GM12873 (cell line): ENCODE measurements at regions not wholly inside any gene's neighbourhood (a gene's known extent, or its start where the extent isn't known, plus 50 kb on each side); places are given as distances from the start of the nearest gene placed in this dataset.

Experiments used
- CTCF ChIP-seq: IDR thresholded peaks from 2 replicates; pipeline ENCODE4 v1.5.1; 2012; ENCODE audit warnings: low read depth, mild to moderate bottlenecking, moderate library complexity, low read length, control low read depth; ENCODE audit not compliant: insufficient read depth; ENCODE audit errors: missing control alignments

- TF ChIP-seq CTCF = no peak
Measured at GRCh38 chr7:118312966-118313365, 88.5 kb downstream of the ANKRD7 start.

GRCh38 chr7:118324790-118325449 lies 100.4 kb downstream of the ANKRD7 start:
- no peak for TF ChIP-seq CTCF

DNA sequence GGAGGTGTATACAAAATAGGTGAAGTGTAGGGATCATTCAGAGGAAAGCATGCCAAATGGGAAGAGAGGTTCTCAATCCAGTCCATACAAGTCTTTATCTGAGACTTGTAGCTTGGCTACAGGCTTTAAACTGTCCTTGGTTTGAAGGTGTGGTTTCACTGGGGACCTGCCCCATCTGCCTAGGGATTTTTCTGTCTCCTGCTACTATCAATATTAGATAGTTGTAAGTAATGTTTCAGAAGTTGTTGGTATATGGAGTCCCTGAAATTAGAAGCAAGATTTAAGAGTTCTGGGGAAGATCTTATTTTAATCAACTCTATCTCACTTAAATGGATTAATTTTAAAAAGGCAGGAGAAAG lies 100.9 kb downstream of the ANKRD7 start:
- no peak for TF ChIP-seq CTCF

DNA sequence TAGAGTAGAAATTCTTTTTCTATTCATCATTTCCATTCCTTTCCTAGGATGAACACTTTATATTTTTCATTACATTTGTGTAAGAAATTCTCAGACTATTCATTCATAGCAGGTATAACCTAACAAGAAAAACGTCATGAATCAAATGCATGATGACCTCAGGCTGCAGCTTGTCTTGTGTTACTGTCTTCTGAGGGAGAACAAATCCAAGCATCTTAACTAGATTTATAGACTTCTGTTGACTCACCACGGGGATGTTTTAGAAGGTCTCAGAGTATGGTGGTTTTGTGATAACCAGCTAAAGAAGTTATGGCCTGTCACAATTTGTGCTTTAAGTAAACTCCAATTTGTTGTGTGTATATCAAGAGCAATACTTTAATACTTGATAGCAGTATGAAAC lies 102.7 kb downstream of the ANKRD7 start:
- no peak for TF ChIP-seq CTCF

DNA sequence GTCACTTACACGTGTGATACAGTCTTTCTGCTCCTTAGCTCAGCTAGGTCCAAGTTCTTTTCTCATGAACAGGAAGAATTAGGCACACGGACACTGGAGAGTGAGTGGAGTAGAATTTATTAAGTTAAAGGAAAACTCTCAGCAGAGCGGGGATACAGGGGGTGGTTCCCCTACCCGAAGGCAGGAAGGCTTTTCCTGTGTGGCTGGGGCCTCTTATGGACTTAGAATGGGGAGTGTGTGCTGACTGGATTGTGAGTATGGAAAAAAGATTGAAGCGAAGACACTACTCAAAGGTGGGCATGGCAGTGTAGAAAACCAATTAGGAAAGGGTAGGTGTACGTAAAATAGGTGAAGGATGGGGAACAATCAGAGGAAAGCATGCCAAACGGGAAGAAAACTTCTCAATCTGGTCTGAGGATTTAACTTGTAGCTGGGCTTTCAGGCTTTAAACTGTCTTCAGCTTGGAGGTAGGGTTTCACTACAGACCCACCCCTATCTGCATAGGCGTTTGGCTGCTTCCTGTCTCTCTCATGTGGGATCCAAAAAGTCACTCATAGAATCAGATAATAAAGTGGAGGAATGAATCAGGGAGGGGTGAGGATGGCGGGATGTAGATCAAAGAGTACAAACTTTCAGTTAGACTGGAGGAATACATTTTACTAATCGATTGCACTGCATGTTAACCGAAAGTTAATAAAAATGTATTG lies 104.2 kb downstream of the ANKRD7 start:
- TF ChIP-seq CTCF = no peak

DNA sequence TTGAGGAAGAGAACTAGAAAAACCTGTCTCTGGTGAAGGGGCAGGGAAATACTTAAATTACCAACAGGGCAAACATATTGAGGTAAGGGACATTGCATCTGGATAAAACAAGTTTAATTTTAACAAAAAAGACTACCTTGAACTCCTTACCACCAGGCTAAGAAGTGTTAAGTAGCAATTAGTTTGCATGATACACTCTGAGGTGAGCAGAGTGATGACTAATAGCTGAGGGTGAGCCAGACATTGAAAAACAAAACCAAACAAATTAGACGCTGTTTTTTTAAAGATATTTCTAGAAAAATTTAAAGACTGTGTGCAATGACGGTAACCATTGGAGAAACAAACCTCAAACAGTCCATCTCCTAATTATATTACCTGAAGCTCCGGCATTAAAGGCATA lies 105.9 kb downstream of the ANKRD7 start:
- TF ChIP-seq CTCF = no peak

GRCh38 chr7:118346748-118347147 lies 122.2 kb downstream of the ANKRD7 start:
- no peak for TF ChIP-seq CTCF
